ENCODE measurements at regions not wholly inside any gene's neighbourhood (a gene's known extent, or its start where the extent isn't known, plus 50 kb on each side); places are given as distances from the start of the nearest gene placed in this dataset.

GRCh38 chr9:30943446-30944224 is 1440.8 kb upstream of the ACO1 start:
- peaks cover 6% of the 10 kb centered on the region for H3K9me3 Mint-ChIP-seq
- H3K4me1 Mint-ChIP-seq (ENCODE audit: low read depth): no peaks in the 10 kb centered on the region
- no peaks in the 10 kb centered on the region for H3K27me3 Mint-ChIP-seq (ENCODE audit: low read depth)
- peak in 1 of 2 donors; percentile 10 for ATAC-seq
- no peak for DNase-seq
- no peak overlapping the region for H3K4me3 Mint-ChIP-seq
- H3K36me3 Mint-ChIP-seq (ENCODE audit: insufficient read depth): no peaks in the 10 kb centered on the region

- Mint-ChIP-seq H3K4me3 (no peak overlapping the region), H3K27me3 (ENCODE audit: low read depth) (no peaks in the 10 kb centered on the region), H3K9me3 (peaks cover 11% of the 10 kb centered on the region), H3K4me1 (ENCODE audit: low read depth) (no peaks in the 10 kb centered on the region), H3K36me3 (ENCODE audit: insufficient read depth) (no peaks in the 10 kb centered on the region)
- peak in 1 of 2 donors; percentile 30 for ATAC-seq
- DNase-seq: no peak
These were observed 1440.2 kb upstream of the ACO1 start for GRCh38 chr9:30944225-30944569.

- ATAC-seq: no peak
- Mint-ChIP-seq H3K4me1 (ENCODE audit: low read depth) (no peaks in the 10 kb centered on the region), H3K9me3 (peaks cover 11% of the 10 kb centered on the region), H3K27me3 (ENCODE audit: low read depth) (no peaks in the 10 kb centered on the region), H3K4me3 (no peak overlapping the region), H3K36me3 (ENCODE audit: insufficient read depth) (no peaks in the 10 kb centered on the region)
- DNase-seq: no peak
These were observed 1439.6 kb upstream of the ACO1 start for GRCh38 chr9:30944741-30945280.

GRCh38 chr9:30964332-30964731 is 1420.1 kb upstream of the ACO1 start:
- Mint-ChIP-seq H3K4me3 (no peak overlapping the region), H3K4me1 (ENCODE audit: low read depth) (no peaks in the 10 kb centered on the region), H3K27me3 (ENCODE audit: low read depth) (no peaks in the 10 kb centered on the region), H3K9me3 (peaks cover 2% of the 10 kb centered on the region), H3K36me3 (ENCODE audit: insufficient read depth) (no peaks in the 10 kb centered on the region)
- no peak for ATAC-seq
- DNase-seq: no peak

GRCh38 chr9:30967476-30967875 is 1417.0 kb upstream of the ACO1 start:
- DNase-seq (no peak), ATAC-seq (no peak)
- H3K9me3 Mint-ChIP-seq: no peaks in the 10 kb centered on the region
- no peaks in the 10 kb centered on the region for H3K36me3 Mint-ChIP-seq (ENCODE audit: insufficient read depth)
- no peaks in the 10 kb centered on the region for H3K27me3 Mint-ChIP-seq (ENCODE audit: low read depth)
- H3K4me3 Mint-ChIP-seq: no peak overlapping the region
- no peaks in the 10 kb centered on the region for H3K4me1 Mint-ChIP-seq (ENCODE audit: low read depth)

DNA sequence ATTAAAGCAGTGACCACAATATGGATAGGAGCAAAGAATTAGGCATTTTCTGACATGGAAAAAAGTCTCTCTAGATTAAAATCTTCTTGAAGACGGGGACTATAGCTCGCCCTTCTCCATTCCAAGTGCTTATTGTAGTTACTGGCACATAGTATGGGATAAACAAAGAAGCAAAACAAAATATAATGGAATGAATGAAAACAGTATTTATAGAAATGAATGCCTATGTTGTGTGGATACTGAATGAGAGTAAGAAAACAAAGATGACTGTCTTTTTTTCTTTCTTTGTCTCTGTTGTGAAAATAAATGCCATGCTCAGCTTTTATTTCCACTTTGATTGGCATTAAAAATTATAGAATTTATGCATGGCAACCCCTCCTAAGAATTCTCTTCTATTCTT is 1414.3 kb upstream of the ACO1 start:
- no peaks in the 10 kb centered on the region for H3K27me3 Mint-ChIP-seq (ENCODE audit: low read depth)
- H3K4me3 Mint-ChIP-seq: no peak overlapping the region
- DNase-seq: no peak
- no peak for ATAC-seq
- no peaks in the 10 kb centered on the region for H3K4me1 Mint-ChIP-seq (ENCODE audit: low read depth)
- H3K36me3 Mint-ChIP-seq (ENCODE audit: insufficient read depth): no peaks in the 10 kb centered on the region
- no peaks in the 10 kb centered on the region for H3K9me3 Mint-ChIP-seq

- Mint-ChIP-seq H3K9me3 (no peaks in the 10 kb centered on the region), H3K27me3 (ENCODE audit: low read depth) (no peaks in the 10 kb centered on the region), H3K36me3 (ENCODE audit: insufficient read depth) (no peaks in the 10 kb centered on the region), H3K4me1 (ENCODE audit: low read depth) (no peaks in the 10 kb centered on the region), H3K4me3 (no peak overlapping the region)
- ATAC-seq (no peak), DNase-seq (no peak)
These were observed 1413.6 kb upstream of the ACO1 start for GRCh38 chr9:30970812-30971211.

GRCh38 chr9:30972654-30973053 is 1411.8 kb upstream of the ACO1 start:
- Mint-ChIP-seq H3K36me3 (ENCODE audit: insufficient read depth) (no peaks in the 10 kb centered on the region), H3K4me1 (ENCODE audit: low read depth) (no peaks in the 10 kb centered on the region), H3K9me3 (no peaks in the 10 kb centered on the region), H3K4me3 (no peak overlapping the region), H3K27me3 (ENCODE audit: low read depth) (no peaks in the 10 kb centered on the region)
- ATAC-seq: no peak
- no peak for DNase-seq

DNA sequence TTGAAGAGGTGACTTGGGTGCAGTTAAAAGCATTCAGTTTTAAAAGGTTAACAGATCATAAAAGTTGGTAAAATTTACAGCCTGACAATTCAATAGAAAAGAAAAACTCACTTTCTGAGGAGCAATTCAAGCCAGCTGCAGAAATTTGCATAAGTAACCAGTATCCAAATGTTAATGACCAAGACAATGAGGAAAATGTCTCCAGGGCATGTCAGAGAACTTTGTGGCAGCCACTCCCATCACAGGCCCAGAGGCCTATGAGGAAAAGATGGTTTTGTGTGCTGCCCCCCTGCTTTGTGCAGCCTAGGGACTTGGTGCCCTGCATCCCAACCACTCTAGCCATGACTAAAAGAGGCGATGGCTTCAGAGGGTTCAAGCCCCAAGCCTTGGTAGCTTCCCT is 1406.5 kb upstream of the ACO1 start:
- Mint-ChIP-seq H3K36me3 (ENCODE audit: insufficient read depth) (no peaks in the 10 kb centered on the region), H3K4me3 (no peak overlapping the region), H3K4me1 (ENCODE audit: low read depth) (no peaks in the 10 kb centered on the region), H3K27me3 (ENCODE audit: low read depth) (no peaks in the 10 kb centered on the region), H3K9me3 (peaks cover 5% of the 10 kb centered on the region)
- ATAC-seq (no peak), DNase-seq (no peak)

DNA sequence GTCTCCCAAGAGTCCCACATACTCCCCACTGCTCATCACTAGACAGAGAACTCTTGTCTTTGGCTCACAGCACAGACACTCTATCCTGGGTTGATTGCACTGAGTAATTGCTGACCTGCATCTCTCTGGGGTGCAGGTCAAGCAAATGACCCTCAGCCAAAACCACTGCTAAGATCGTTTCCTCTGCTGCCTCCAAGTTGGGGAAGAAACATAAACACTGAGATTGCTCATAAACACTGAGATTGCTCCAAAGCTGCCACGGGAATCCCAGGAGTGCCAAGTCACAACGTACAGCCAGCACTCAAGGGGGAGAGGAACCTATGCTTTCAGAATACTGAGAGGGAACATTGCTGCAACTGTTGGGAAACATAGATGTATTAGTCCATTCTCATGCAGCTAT is 1402.1 kb upstream of the ACO1 start:
- Mint-ChIP-seq H3K4me1 (ENCODE audit: low read depth) (no peaks in the 10 kb centered on the region), H3K9me3 (peaks cover 5% of the 10 kb centered on the region), H3K27me3 (ENCODE audit: low read depth) (no peaks in the 10 kb centered on the region), H3K4me3 (no peak overlapping the region), H3K36me3 (ENCODE audit: insufficient read depth) (no peaks in the 10 kb centered on the region)
- ATAC-seq (no peak), DNase-seq (no peak)

DNA sequence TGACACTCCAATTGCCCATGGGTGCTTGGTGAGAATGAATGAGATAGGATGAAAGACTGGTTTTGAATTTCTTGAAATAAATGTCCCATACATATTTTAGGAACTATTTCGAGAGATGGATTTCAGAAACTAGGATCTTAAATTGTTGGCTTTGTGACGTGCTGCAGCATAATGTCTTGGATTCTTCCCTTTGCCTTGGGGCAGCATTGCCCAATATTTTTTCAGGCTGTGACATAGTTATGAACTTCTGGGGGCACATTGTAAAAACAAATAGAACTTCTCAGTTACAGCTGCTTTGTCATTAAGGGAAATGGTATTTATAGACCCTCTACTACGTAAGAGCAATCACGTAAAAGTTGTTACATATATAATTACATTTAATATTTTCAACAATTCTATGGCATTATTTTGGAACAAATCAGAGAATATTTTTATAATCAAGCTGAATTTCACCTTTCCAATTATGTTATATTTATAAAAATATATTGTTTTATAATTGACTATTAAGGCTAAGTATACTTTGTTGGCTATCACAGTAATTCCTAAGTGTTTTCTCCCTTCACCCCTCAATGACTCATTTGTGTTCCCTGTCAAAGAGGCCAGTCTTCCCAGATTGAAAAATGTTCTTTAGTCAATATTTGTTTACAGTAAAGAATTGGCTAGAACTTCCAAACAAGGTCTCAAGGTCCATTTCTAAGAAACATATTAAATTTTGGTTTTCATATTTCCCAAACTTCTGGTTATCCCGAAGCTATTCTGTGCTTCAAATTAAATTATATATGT is 1388.3 kb upstream of the ACO1 start:
- ATAC-seq: no peak
- H3K9me3 Mint-ChIP-seq: no peaks in the 10 kb centered on the region
- DNase-seq: no peak
- H3K4me3 Mint-ChIP-seq: no peak overlapping the region
- H3K4me1 Mint-ChIP-seq (ENCODE audit: low read depth): no peaks in the 10 kb centered on the region
- H3K27me3 Mint-ChIP-seq (ENCODE audit: low read depth): no peaks in the 10 kb centered on the region
- no peaks in the 10 kb centered on the region for H3K36me3 Mint-ChIP-seq (ENCODE audit: insufficient read depth)

DNA sequence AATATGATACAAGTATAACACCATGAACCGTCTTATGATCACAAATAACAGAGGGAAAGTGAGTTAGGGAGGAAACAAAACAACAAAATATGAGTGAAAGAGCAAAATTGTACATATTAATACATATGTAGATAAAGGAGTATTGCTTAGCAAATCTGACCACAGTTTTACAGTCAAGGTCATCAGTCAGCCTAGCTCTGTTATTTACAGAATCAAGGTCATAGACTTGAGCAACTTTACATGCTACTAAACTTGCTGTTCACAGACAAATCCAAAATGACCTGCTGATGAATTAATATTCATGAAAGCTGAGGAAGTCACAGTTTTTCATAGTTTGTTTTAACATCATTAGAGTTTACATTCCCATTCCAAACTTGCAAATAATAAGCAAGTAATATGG is 1387.7 kb upstream of the ACO1 start:
- Mint-ChIP-seq H3K4me1 (ENCODE audit: low read depth) (no peaks in the 10 kb centered on the region), H3K27me3 (ENCODE audit: low read depth) (no peaks in the 10 kb centered on the region), H3K4me3 (no peak overlapping the region), H3K36me3 (ENCODE audit: insufficient read depth) (no peaks in the 10 kb centered on the region), H3K9me3 (peaks cover under 1% of the 10 kb centered on the region)
- ATAC-seq (no peak), DNase-seq (no peak)

DNA sequence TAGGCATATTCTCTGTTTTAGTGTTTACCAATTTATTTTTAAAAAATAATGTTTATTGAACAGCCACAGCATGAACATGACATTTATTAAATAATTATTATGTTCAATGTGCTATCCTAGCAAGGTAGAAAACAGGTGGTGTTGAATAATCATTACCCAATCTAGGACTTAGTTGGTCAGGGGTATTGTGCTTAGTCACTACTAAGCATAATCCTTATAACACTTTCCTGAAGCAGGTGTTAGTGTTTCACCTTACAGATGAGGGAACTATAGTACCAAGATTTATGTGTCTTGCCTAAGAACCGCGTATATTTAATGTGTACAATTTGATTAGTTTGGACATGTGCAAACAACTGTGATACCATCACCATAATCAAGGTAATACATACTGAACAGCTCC is 1387.2 kb upstream of the ACO1 start:
- Mint-ChIP-seq H3K27me3 (ENCODE audit: low read depth) (no peaks in the 10 kb centered on the region), H3K36me3 (ENCODE audit: insufficient read depth) (no peaks in the 10 kb centered on the region), H3K4me3 (no peak overlapping the region), H3K9me3 (peaks cover 4% of the 10 kb centered on the region), H3K4me1 (ENCODE audit: low read depth) (no peaks in the 10 kb centered on the region)
- ATAC-seq (no peak), DNase-seq (no peak)

DNA sequence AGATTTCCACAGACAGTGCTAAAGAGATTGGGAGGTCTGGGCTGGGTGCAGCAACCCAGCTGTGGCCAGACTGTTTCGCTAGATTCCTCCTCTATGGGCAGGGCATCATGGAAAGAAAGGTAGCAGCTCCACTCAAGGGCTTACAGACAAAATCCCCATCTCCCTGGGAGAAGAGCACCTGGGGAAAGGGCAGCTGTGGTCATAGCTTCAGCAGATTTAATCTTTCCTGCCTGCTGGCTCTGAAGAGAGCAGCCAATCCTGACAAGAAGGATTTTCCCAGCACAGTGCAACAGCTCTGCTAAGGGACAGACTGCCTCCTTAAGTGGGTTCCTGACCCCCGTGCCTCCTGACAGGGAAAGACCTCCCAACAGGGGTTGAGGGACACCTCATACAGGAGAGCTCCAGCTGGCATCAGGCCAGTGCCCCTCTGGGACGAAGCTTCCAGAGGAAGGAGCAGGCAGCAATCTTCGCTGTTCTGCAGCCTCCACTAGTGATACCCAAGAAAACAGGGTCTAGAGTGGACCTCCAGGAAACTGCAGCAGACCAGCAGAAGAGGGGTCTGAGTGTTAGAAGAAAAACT is 1379.3 kb upstream of the ACO1 start:
- H3K4me3 Mint-ChIP-seq: no peak overlapping the region
- H3K4me1 Mint-ChIP-seq (ENCODE audit: low read depth): no peaks in the 10 kb centered on the region
- peaks cover 9% of the 10 kb centered on the region for H3K9me3 Mint-ChIP-seq
- no peaks in the 10 kb centered on the region for H3K36me3 Mint-ChIP-seq (ENCODE audit: insufficient read depth)
- ATAC-seq (no peak), DNase-seq (no peak)
- peaks cover 9% of the 10 kb centered on the region for H3K27me3 Mint-ChIP-seq (ENCODE audit: low read depth)

- ATAC-seq (no peak), DNase-seq (no peak)
- Mint-ChIP-seq H3K4me3 (no peak overlapping the region), H3K36me3 (ENCODE audit: insufficient read depth) (no peaks in the 10 kb centered on the region), H3K27me3 (ENCODE audit: low read depth) (no peaks in the 10 kb centered on the region), H3K9me3 (no peaks in the 10 kb centered on the region), H3K4me1 (ENCODE audit: low read depth) (no peaks in the 10 kb centered on the region)
These were observed 1371.1 kb upstream of the ACO1 start for GRCh38 chr9:31013371-31013770.

Measured in activated T-cell treated with anti-CD3 and anti-CD28 coated beads, Interleukin-2, amount 50 U/mL, for 4 hours (primary cell).